GM08714 (cell line): ENCODE measurements at regions not wholly inside any gene's neighbourhood (a gene's known extent, or its start where the extent isn't known, plus 50 kb on each side); places are given as distances from the start of the nearest gene placed in this dataset.

Source experiments
- H3K4me3 ChIP-seq: fragments of 200-500 bp; sonication (Bioruptor generic); 2 replicates; pipeline ENCODE4 v1.5.1; 2014; ENCODE audit warnings: mild to moderate bottlenecking, low read length, inconsistent platforms
- ZNF274 ChIP-seq: IDR thresholded peaks from 2 replicates; pipeline ENCODE4 v1.6.1; 2012; ENCODE audit warnings: mild to moderate bottlenecking, low read depth, low read length

DNA sequence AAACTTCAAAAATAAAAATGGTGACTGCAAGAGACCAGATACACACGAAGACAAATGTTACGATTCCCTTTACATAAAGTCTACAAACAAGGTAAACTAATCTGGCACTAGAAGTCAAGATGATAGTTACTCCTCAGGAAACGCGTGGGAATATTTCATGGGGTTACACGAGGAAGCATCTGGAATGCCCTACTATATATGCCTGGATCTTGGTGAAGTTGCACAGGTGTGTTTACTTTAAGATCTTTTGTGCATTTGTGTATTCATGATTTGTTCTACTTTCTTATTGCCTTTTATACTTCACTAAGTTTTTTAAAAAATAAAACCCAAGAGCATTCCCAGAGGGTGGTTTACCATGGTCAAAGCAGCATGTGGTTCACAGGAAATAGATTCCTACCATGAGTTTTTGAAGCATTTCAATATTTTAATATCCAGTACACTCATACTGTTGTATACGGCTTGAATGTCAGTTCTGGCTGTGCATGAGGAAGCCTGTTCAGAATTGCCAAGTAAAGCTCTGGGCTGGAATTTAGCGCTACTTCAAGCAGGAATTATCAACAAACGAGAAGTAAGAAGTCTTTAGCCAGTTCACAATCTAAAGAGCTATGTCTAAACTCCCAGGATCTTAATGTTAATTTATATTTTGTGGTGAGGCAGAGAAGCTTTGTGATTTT lies 239.8 kb upstream of the KLHL1 start:
- H3K4me3 ChIP-seq: no peak overlapping the region
- TF ChIP-seq ZNF274: no peak

DNA sequence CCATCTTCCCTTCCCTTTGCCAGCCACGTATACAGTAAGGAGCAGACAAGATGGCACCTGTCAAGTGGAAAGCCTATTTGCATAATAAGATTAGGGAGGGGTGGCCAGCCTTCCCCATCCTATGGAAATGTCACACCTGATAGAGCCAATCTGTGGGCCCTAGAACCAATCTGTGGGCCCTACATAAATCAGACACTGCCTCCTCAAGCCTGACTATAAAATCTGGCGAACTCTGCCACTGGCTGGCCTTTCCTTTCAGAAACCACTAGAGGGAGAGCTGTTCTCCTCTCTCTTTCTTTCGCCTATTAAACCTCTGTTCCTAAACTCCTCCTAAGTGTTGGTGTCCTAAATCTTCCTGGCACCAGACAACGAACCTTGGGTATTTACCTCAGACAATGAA lies 231.5 kb upstream of the KLHL1 start:
- H3K4me3 ChIP-seq: no peak overlapping the region
- no peak for TF ChIP-seq ZNF274

DNA sequence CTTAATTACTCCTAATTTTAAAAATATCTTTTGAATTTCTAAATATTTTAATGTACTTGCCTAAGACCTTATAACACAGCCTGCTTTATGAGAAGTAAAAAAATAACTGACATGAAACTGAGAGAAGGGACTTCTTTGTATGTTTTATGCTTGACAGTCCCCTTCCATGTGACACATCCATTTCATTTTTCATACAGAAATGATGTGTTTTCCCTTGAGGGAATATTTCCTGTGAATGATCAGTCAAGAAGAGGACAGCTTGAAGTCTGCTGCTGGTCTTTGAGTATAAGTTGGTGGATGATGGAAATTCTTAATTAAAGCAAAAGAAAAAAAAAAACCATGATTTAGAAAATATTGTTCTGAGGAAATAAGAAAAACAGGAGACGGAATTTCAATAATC lies 230.4 kb upstream of the KLHL1 start:
- TF ChIP-seq ZNF274: no peak
- H3K4me3 ChIP-seq: no peak overlapping the region

DNA sequence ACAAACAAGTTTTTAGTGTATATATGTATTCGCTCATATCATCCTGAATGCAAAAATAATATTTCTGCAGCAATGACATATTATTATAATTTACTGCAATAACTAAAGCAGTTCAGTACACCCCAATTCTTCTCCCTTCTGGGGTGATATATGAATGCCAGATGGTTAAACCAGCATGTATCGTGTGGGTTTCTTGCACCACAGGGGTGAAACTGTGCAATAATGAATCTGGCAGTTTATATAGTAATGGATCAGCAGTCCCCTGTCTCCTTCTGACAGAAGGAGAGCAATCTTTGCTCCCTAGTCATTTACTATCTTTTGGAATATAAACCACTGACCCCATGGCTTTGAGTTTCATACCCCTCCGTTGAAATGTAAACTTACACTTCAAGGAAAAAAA lies 228.6 kb upstream of the KLHL1 start:
- no peak for TF ChIP-seq ZNF274
- H3K4me3 ChIP-seq: no peak overlapping the region

DNA sequence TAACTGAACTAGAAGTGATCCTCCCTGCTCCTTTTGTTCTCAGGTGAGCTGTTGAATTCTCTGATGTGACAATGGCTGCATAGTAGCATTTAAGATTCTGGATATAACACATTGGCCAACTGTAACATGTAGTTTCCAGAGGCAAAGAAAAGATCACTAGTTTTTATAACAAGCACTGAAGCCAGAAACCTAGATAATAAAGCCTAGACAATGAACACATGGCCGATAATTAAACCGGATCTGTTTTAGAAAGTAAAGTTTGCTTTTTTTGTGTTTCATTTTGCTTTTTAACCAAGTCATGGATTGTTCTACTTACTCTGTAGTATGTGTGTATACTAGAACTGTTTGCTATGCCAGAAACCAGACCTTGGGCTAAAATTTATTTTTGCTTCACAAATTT lies 225.5 kb upstream of the KLHL1 start:
- no peak overlapping the region for H3K4me3 ChIP-seq
- no peak for TF ChIP-seq ZNF274

DNA sequence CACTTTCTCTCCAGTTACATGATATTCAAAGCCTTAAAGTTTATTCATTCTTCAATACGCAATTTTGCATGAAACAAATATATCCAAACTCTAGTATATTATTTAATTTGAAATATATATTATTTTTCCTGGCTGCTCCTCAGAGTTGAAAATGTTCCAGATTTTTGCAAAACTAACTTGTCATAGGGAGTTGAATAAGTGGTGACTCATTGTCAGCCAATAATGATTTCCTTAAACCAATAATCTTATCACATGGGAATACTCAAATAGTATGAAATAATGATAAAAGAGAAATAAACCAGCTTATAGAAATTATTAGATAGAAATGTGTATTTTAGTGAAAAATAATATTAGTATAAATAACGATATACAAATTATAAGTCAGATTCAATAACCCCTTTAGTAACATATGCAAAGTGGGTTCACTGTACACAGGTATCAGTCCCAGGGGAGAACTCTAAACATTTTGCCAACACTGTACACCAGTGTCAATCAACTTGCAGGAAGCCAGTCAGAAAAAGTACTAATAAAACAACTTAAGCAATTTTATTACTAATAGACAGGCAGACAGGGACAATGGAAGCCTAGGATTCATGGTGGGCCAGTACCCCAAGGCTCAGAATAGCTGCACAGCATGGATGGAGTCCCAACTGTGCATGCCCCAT lies 222.6 kb upstream of the KLHL1 start:
- no peak overlapping the region for H3K4me3 ChIP-seq
- no peak for TF ChIP-seq ZNF274

DNA sequence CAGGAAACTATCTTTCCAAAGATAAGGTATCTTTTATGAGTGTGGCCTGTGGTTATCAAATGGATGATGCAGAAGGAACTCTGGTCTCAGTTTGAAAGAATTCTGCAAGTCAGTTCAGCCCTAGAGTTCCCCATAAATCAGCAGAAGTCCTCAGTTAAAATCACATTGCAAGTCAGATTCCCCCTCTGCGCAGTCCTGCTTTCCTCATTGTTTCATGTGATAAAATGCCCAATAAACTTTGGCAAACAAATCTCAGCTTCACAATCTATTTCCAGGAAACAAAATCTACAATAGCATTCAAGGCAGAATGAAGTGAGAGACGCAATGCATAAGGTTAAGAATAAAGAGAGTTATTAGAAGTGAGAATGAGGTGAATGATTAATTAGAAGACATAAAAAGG lies 216.3 kb upstream of the KLHL1 start:
- no peak for TF ChIP-seq ZNF274
- no peak overlapping the region for H3K4me3 ChIP-seq

DNA sequence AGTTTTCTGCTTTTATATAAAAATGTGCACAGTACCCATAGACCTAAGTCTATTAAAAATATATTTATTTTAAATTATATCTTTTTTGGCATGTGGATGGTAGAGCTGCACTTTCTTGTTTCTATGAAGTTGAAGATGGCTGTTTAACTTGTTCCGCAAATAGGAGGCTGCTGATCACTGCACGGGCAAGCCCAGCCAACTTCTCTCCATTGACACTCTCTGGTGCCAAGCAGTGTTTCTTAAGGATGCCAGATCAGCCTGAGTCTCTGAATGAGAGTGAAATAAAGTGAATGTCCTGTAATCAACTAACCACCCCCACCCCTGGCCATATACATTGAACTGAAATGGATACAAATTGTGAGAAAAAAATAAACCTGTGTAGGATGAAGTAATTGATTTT lies 202.9 kb upstream of the KLHL1 start:
- no peak for TF ChIP-seq ZNF274
- H3K4me3 ChIP-seq: no peak overlapping the region

DNA sequence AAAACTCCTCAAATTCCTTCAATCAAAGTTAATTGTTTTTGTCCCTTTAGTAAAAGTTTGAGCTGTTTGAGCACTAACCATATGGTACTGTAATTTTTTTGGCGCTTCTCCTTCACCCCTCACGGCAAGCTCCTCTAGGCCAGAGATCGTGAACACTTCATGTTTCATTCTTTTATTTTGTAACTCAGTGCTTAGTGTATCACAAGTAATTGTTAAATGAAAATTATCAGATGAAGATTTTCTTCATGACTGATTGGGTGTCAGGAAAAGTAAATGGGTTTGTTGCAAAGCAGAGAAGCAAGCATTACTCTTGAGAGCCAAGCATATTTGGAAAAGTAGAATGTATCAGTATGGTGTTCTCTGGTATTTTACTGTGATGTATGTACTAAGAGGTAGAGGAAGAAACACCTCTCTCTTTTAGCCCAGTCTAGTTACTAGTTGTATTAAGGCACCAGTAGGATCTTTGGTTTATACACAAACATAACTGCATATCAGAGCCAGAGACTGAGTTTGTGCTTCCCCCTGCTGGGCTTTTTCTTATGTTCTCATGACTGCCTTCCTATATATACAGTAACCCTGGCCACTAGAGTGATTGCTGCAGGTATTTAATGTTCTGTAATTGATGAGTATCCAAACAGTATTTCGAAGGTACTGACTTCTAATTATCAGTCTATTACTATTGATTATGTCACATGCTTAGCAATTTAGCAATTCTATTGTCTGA lies 202.3 kb upstream of the KLHL1 start:
- TF ChIP-seq ZNF274: no peak
- H3K4me3 ChIP-seq: no peak overlapping the region

DNA sequence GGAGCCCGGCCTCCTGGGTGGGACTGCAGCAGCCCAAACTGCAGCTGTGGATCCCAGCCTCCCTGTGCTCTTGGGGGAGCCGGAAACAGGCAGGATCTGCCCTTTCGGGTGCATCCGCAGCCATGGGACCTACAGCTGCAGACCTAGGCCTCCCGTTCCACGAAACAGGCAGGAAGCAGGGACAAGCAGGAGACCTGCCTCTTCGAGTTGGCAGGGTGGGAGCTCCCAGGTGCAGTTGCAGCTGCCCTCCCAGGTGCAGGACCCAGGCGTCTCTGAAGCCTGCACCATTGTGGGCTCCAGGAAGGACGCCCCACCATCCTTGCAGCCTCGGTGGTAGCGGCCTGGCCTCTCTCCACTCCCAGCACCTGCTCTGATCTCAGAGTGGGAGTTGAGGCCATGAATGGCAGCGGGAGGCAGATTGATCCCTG lies 189.0 kb upstream of the KLHL1 start:
- no peak overlapping the region for H3K4me3 ChIP-seq
- TF ChIP-seq ZNF274: no peak

DNA sequence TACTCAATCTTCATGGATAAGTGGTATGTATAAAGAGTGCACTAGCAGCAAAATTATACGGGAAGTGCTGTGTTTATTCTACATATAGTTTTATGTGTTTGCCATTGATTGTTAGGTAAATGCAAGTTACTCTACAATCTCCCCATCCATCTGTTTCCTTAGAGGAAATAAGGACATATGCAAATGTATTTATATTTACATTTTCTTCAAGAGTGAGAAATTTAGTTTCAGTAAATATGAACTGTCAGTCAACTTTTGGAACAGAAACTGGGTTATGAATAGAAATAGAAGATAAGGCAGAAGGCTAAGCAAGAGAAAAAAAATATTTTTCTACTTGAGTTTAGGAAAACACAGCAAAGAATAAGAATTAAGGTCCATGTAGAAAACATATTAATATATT lies 176.1 kb upstream of the KLHL1 start:
- no peak for TF ChIP-seq ZNF274
- H3K4me3 ChIP-seq: no peak overlapping the region

DNA sequence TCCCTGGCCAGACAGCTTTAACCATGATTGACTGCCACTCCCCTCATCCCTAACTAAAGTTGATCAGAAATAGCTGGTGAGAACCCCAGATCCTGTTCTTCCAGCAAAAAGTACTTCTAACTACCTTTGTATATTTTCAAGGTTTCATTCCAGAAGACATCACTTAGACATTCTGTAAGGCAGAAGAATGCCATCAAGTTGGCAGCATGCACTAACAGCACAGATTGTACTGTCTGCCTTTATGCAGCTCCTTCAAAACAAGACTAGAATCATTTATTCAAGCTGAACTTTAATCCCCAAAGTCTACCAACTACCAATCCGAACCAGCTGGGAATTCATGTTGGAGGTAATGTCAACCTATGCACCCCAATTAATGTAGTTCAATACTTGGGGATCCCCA lies 167.6 kb upstream of the KLHL1 start:
- TF ChIP-seq ZNF274: no peak
- H3K4me3 ChIP-seq: no peak overlapping the region

DNA sequence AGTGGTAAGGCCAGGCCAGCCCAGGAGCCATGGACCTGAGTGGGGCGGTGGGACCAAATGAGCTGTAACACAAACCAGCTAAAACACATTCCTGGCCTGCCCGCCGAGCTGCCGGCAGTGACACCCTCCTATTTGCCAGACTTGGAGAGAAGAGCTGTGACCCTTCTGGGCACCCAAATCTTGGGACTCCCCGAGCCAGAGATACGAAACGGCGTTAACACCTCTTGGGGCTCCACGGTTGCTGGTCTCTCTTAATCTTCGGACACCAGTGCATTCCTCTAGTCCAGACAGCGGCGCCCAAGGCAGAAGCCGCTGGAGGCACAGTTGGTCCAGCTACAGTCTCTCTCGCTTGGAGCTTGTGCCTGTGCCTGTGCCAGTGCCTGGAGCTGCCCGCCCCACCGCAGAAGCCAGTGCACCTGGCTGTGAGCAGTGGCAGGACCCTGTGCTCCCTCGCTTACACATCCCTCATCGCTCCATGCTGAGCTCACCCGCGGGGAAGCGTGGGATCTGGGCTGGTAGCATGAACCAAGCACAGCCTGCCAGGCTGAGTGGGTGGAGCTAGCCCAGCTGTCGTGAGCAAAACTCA lies 147.2 kb upstream of the KLHL1 start:
- no peak for TF ChIP-seq ZNF274
- no peak overlapping the region for H3K4me3 ChIP-seq

DNA sequence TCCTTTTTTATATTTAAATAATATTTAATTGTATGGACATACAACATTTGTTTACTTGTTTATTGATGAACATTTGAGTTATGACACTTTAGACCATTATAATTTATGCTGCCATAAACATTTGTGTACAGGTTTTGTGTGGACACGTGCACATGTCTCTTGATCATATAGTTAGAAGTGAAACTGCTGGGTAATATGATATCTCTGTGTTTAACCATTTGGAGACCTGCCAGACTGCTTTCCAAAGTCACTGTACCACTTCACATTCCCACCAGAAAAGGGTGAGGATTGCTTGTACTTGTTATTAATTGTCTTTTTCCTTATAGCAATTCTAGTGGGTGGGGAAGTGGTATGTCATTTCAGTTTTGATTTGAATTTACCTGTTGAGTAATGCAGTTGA lies 145.6 kb upstream of the KLHL1 start:
- H3K4me3 ChIP-seq: no peak overlapping the region

DNA sequence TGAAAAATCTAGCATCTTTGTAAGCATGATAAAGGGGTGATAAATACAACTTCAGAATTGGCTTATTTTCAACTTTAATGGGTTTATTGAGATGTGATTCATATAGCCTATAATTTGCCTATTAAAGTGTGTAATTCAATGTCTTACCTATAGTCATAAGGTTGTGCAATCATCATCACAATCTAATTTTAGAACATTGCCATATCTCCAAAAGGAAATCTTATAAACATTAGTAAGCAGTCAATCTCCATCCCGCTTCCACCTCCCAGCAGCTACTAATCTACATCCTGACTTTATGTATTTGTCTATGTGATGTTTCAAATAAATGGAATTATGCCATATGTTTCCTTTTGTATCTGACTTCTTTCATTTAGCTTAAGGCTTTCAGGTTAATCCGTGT lies 145.2 kb upstream of the KLHL1 start:
- no peak for TF ChIP-seq ZNF274
- no peak overlapping the region for H3K4me3 ChIP-seq

More for the DNA sequence above, 145.6 kb upstream of the KLHL1 start:
- TF ChIP-seq ZNF274: no peak
